Skeletal muscle tissue (tissue), 3 donors: ENCODE measurements at regions not wholly inside any gene's neighbourhood (a gene's known extent, or its start where the extent isn't known, plus 50 kb on each side); places are given as distances from the start of the nearest gene placed in this dataset.
"Not testable (repeated sequence)": the region's sequence is repeated elsewhere in the genome, so short reads cannot be mapped to it uniquely, and the experiment has no call there.

Experiments used
- H3K27ac ChIP-seq: one replicate; pipeline ENCODE4 v1.7.0; 2013; ENCODE audit warnings: mild to moderate bottlenecking, low read depth, low read length, inconsistent platforms
- H3K27me3 ChIP-seq, 3 donors: one replicate each; pipeline ENCODE4 v1.7.0; 2013; ENCODE audit warnings: low read length in 3 of 3; ENCODE audit not compliant: control insufficient read depth in 3 of 3, insufficient read depth in 3 of 3
- H3K36me3 ChIP-seq, 3 donors: one replicate each; pipeline ENCODE4 v1.7.0; 2013; ENCODE audit warnings: low read length in 3 of 3; ENCODE audit not compliant: control insufficient read depth in 3 of 3, insufficient read depth in 3 of 3
- H3K4me1 ChIP-seq, 3 donors: one replicate each; pipeline ENCODE4 v1.7.0; 2013; ENCODE audit warnings: low read length in 3 of 3, mild to moderate bottlenecking in 3 of 3; ENCODE audit not compliant: control insufficient read depth in 3 of 3, insufficient read depth in 3 of 3
- H3K4me3 ChIP-seq, 3 donors: one replicate each; pipeline ENCODE4 v1.7.0; 2013; ENCODE audit warnings: low read length in 3 of 3
- H3K9ac ChIP-seq, 3 donors: one replicate each; pipeline ENCODE4 v1.7.0; 2013; ENCODE audit warnings: low read length in 3 of 3, mild to moderate bottlenecking in 3 of 3, moderate library complexity in 2 of 3, low read depth in 1 of 3
- H3K9me3 ChIP-seq, 3 donors: one replicate each; pipeline ENCODE4 v1.7.0; 2013; ENCODE audit warnings: low read length in 3 of 3; ENCODE audit not compliant: control insufficient read depth in 3 of 3
- donor health status: Osteomylitis.

- Histone ChIP-seq H3K27ac (no peak overlapping the region), H3K4me1 (no peaks in the 10 kb centered on the region), H3K9ac (no peak overlapping the region), H3K27me3 (no peaks in the 10 kb centered on the region), H3K36me3 (no peaks in the 10 kb centered on the region), H3K4me3 (no peak overlapping the region), H3K9me3 (no peaks in the 10 kb centered on the region)
These were observed 1026.1 kb upstream of the MIR17HG start for GRCh38 chr13:90321281-90321931.

DNA sequence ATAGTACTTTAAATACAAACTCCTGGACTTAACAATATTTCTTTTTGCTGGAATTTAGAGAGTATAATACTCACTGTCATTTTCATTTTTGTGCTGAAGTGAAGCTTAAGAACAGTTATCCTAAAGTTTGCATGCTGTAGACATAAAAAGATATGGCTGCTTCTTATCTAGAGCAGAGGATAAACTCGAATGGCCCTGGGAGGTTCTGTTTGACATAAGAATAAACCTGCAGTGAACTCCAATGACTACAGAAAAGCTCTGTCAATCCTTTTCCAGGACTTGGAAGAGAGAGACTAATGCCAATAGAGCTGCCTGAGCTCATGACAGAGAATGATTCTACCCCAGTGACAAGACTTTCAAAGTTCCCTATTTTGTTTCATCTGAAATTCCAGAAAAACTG is 1017.8 kb upstream of the MIR17HG start:
- H3K4me3 ChIP-seq = no peak overlapping the region
- H3K4me1 ChIP-seq = no peaks in the 10 kb centered on the region
- H3K27ac ChIP-seq = no peak overlapping the region
- H3K27me3 ChIP-seq = no peaks in the 10 kb centered on the region
- H3K36me3 ChIP-seq = no peaks in the 10 kb centered on the region
- H3K9me3 ChIP-seq = no peaks in the 10 kb centered on the region
- H3K9ac ChIP-seq = no peak overlapping the region

DNA sequence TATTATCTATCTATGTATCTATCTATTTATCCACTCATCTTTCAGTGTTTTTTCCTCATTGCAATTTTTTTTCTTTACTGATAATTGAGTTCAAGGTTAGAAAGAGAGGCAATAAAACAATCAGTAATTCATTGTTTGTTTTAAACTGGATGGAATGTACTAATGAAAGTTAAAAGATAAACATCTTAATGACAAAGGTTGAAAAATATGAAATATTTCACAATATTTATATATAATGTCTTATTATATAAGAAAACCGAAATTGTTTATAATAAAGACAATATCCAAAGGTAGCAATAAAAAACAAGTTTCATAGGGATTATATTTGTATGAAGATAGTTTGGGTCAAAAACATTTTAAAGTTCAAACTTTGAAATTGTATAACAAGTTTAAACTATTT is 1015.5 kb upstream of the MIR17HG start:
- Histone ChIP-seq H3K4me3 (no peak overlapping the region), H3K27me3 (no peaks in the 10 kb centered on the region), H3K4me1 (no peaks in the 10 kb centered on the region), H3K27ac (no peak overlapping the region), H3K9me3 (no peaks in the 10 kb centered on the region), H3K36me3 (no peaks in the 10 kb centered on the region), H3K9ac (no peak overlapping the region)

GRCh38 chr13:90336507-90336906 is 1011.0 kb upstream of the MIR17HG start:
- no peak overlapping the region for H3K4me3 ChIP-seq
- H3K4me1 ChIP-seq = no peaks in the 10 kb centered on the region
- H3K36me3 ChIP-seq = no peaks in the 10 kb centered on the region
- H3K27ac ChIP-seq = no peak overlapping the region
- H3K27me3 ChIP-seq = no peaks in the 10 kb centered on the region
- no peak overlapping the region for H3K9ac ChIP-seq
- H3K9me3 ChIP-seq = no peaks in the 10 kb centered on the region

DNA sequence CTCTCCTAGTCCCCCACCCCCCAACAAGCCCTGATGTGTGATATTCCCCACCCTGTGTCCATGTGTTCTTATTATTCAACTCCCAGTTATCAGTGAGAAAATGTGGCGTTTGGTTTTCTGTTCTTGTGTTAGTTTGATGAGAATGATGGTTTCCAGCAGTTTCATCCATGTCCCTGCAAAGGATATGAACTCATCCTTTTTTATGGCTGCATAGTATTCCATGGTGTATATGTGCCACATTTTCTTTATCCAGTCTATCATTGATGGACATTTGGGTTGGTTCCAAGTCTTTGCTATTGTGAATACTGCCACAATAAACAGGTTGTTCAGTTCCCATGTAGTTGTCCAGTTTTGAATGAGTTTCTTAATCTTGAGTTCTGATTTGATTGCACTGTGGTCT is 1006.1 kb upstream of the MIR17HG start:
- not testable (repeated sequence) for H3K4me1 ChIP-seq, H3K27me3 ChIP-seq, H3K9me3 ChIP-seq, H3K27ac ChIP-seq, H3K9ac ChIP-seq, H3K36me3 ChIP-seq, H3K4me3 ChIP-seq

- not testable (repeated sequence) for H3K9ac ChIP-seq, H3K4me3 ChIP-seq, H3K4me1 ChIP-seq, H3K9me3 ChIP-seq, H3K27me3 ChIP-seq, H3K36me3 ChIP-seq, H3K27ac ChIP-seq
These were observed 998.9 kb upstream of the MIR17HG start for GRCh38 chr13:90348477-90349136.

- Histone ChIP-seq H3K36me3 (no peaks in the 10 kb centered on the region), H3K9ac (no peak overlapping the region), H3K4me1 (no peaks in the 10 kb centered on the region)
These were observed 994.7 kb upstream of the MIR17HG start for GRCh38 chr13:90352763-90353162.

DNA sequence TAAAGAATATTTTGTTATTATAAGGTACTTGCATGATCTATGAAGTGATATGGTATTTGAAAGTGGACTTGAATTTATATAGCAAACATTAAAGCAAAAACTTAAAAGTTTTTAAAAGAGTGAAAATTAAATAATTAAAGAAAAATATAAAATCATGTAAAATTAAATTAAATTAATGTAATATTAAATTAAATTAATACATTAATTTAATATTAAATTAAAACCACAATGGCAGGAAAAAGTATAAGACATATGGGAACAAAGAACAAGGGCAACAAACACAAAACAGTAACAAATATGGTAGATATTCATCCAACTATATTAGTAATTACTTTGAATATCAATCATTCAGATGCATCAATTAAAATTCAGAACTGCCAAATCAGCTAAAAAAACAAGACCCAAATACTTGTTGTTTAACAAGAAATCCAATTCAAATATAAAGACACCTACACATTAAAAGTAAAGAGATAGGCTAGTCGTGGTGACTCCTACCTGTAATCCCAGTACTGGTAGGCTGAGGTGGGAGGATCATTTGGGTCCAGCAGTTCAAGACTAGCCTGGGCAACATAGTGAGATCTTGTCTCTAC is 992.2 kb upstream of the MIR17HG start:
- no peak overlapping the region for H3K9ac ChIP-seq
- H3K4me1 ChIP-seq = no peaks in the 10 kb centered on the region
- no peaks in the 10 kb centered on the region for H3K9me3 ChIP-seq
- H3K4me3 ChIP-seq = no peak overlapping the region
- H3K36me3 ChIP-seq = no peaks in the 10 kb centered on the region
- no peaks in the 10 kb centered on the region for H3K27me3 ChIP-seq
- H3K27ac ChIP-seq = no peak overlapping the region

More at GRCh38 chr13:90352763-90353162, 994.7 kb upstream of the MIR17HG start:
- H3K27ac ChIP-seq = no peak overlapping the region
- H3K4me3 ChIP-seq = no peak overlapping the region
- no peaks in the 10 kb centered on the region for H3K27me3 ChIP-seq
- no peaks in the 10 kb centered on the region for H3K9me3 ChIP-seq

DNA sequence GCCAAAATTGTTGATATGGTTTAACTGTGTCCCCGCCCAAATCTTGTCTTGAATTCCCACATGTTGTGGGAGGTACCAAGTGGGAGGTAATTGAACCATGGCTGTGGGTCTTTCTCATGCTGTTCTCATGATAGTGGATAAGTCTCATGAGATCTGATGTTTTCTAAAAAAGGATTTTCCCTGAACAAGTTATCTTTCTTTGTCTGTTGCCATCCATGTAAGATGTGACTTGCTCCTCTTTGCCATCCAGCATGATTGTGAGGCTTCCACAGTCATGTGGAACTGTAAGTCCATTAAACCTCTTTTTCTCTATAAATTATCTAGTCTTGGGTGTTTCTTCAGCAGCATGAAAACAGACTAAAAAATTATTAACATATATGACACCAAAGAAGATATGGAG is 986.7 kb upstream of the MIR17HG start:
- H3K27ac ChIP-seq = no peak overlapping the region
- no peaks in the 10 kb centered on the region for H3K9me3 ChIP-seq
- H3K36me3 ChIP-seq = no peaks in the 10 kb centered on the region
- H3K27me3 ChIP-seq = no peaks in the 10 kb centered on the region
- no peak overlapping the region for H3K4me3 ChIP-seq
- no peak overlapping the region for H3K9ac ChIP-seq
- H3K4me1 ChIP-seq = no peaks in the 10 kb centered on the region

- Histone ChIP-seq H3K4me1 (no peaks in the 10 kb centered on the region), H3K9ac (no peak overlapping the region)
These were observed 984.8 kb upstream of the MIR17HG start for GRCh38 chr13:90362707-90363106.

More at GRCh38 chr13:90362707-90363106, 984.8 kb upstream of the MIR17HG start:
- Histone ChIP-seq H3K27me3 (no peaks in the 10 kb centered on the region), H3K4me3 (no peak overlapping the region), H3K27ac (no peak overlapping the region), H3K36me3 (no peaks in the 10 kb centered on the region), H3K9me3 (no peaks in the 10 kb centered on the region)
